K562 (cell line): ENCODE measurements at regions not wholly inside any gene's neighbourhood (a gene's known extent, or its start where the extent isn't known, plus 50 kb on each side); places are given as distances from the start of the nearest gene placed in this dataset.

Experiments used
- ATAC-seq: fragments of 200-7000 bp; cut with Tn5 transposase; 3 replicates; pipeline ENCODE4 v1.9.1; 2020; ENCODE audit warnings: moderate library complexity
- BruUV-seq: library from RNA; stranded (reverse); fragments of 400-500 nt; replicated peaks from 2 replicates; lab custom pipeline; 2021; lab: Mats Ljungman, UMichigan
- CTCF ChIA-PET: fragments of 300-600 bp; formaldehyde crosslinking; extraction: SDS; loops from one replicate; lab custom pipeline; 2021; ENCODE audit warnings: low intra/inter-chr PET ratio; lab: Yijun Ruan, JAX
- POLR2A ChIA-PET: fragments of 300-600, 350-650 bp; sonication (Branson Sonifier 250); formaldehyde crosslinking; extraction: SDS; loops from one replicate; lab custom pipeline; 2021; ENCODE audit warnings: antibody characterized with exemption, inconsistent platforms; lab: Yijun Ruan, JAX
- DNase-seq, 4 experiments: peaks; one replicate each; pipeline versions ENCODE4 v3.0.0 to v3.0.0-alpha.2; 2011 to 2018; ENCODE audit warnings: low spot score in 3 of 4, mixed read lengths in 3 of 4; ENCODE audit errors: extremely low read depth in 1 of 4
- FAIRE-seq: peaks from 2 replicates; lab custom pipeline; 2011; peaks lifted over from hg19 to GRCh38; lab: Jason Lieb, UNC
- H2AFZ ChIP-seq: 2 replicates; pipeline ENCODE4 v1.6.0; 2011; ENCODE audit warnings: low read depth, low read length, control low read depth, inconsistent platforms
- H3K27ac ChIP-seq: fragments of 200-600 bp; 3 replicates; pipeline ENCODE4 v1.8.0; 2011; ENCODE audit warnings: low read depth, mild to moderate bottlenecking, control low read depth, inconsistent platforms, low read length, moderate library complexity, mixed read lengths; ENCODE audit errors: extremely low read depth
- H3K27me3 ChIP-seq, 2 experiments: fragments of 300-600 bp in 1 of 2; 2 replicates in 1 of 2; 3 replicates in 1 of 2; pipeline versions ENCODE4 v1.6.0 to v1.8.0; 2011; ENCODE audit warnings: inconsistent platforms in 2 of 2, low read length in 2 of 2, mild to moderate bottlenecking in 1 of 2, mixed read lengths in 1 of 2, moderate library complexity in 1 of 2; ENCODE audit not compliant: control insufficient read depth in 2 of 2, insufficient read depth in 2 of 2
- H3K36me3 ChIP-seq: fragments of 300-600 bp; 3 replicates; pipeline ENCODE4 v1.8.0; 2011; ENCODE audit warnings: mild to moderate bottlenecking, low read length, inconsistent platforms; ENCODE audit not compliant: control insufficient read depth, insufficient read depth
- H3K4me1 ChIP-seq, 2 experiments: fragments of 200-600 bp in 1 of 2; replicated peaks in 1 of 2; 2 replicates in 1 of 2; 3 replicates in 1 of 2; pipeline versions ENCODE4 v1.5.1 to v1.8.0; 2011; ENCODE audit warnings: inconsistent platforms in 2 of 2, low read length in 2 of 2, mild to moderate bottlenecking in 1 of 2, mixed read lengths in 1 of 2, moderate library complexity in 1 of 2; ENCODE audit not compliant: control insufficient read depth in 2 of 2, insufficient read depth in 2 of 2
- H3K4me2 ChIP-seq: 2 replicates; pipeline ENCODE4 v1.6.1; 2011; ENCODE audit warnings: low read length, control low read depth, inconsistent platforms, mixed read lengths; ENCODE audit not compliant: insufficient read depth
- H3K4me3 ChIP-seq: fragments of 200-600 bp; sonication (generic), shearing (Covaris generic); 2 replicates; pipeline ENCODE4 v1.5.1; 2016; ENCODE audit warnings: control low read depth, inconsistent platforms
- H3K79me2 ChIP-seq: fragments of 200-600 bp; 3 replicates; pipeline ENCODE4 v1.8.0; 2011; ENCODE audit warnings: low read length, inconsistent platforms; ENCODE audit not compliant: control insufficient read depth, insufficient read depth
- H3K9ac ChIP-seq, 2 experiments: 2 replicates each; pipeline versions ENCODE4 v1.6.0 to v1.6.1; 2011; ENCODE audit warnings: low read depth in 2 of 2, low read length in 2 of 2, control low read depth in 1 of 2, inconsistent platforms in 1 of 2, mild to moderate bottlenecking in 1 of 2, mixed read lengths in 1 of 2; ENCODE audit not compliant: insufficient read depth in 1 of 2
- H3K9me1 ChIP-seq: one replicate; pipeline ENCODE4 v1.6.0; 2011; ENCODE audit warnings: inconsistent platforms, mild to moderate bottlenecking, low read length, moderate library complexity; ENCODE audit not compliant: control insufficient read depth, insufficient read depth
- H3K9me3 ChIP-seq: replicated peaks from 2 replicates; pipeline ENCODE4 v1.5.1; 2011; ENCODE audit warnings: low read depth, low read length, inconsistent platforms; ENCODE audit not compliant: control insufficient read depth, insufficient read depth
- H4K20me1 ChIP-seq: replicated peaks from 2 replicates; pipeline ENCODE4 v1.6.1; 2011; ENCODE audit warnings: low read length, inconsistent platforms, mixed read lengths; ENCODE audit not compliant: control insufficient read depth, insufficient read depth
- ATF6 ChIP-seq: sonication (generic); formaldehyde crosslinking; IDR thresholded peaks from 2 replicates; pipeline ENCODE4 v1.4.0; 2020; ENCODE audit warnings: mild to moderate bottlenecking, missing genetic modification reagents
- NFE2L1 ChIP-seq: fragments of 450-650 bp; IDR thresholded peaks from 2 replicates; pipeline ENCODE4 v1.6.1; 2016; ENCODE audit warnings: missing genetic modification characterization, low read depth, mild to moderate bottlenecking, missing compliant biosample characterization, moderate library complexity, borderline replicate concordance
- OTX1 ChIP-seq: fragments of 450-650 bp; formaldehyde crosslinking; IDR thresholded peaks from 2 replicates; pipeline ENCODE4 v1.4.0; 2022; ENCODE audit warnings: mild to moderate bottlenecking
- POU5F1 ChIP-seq: fragments of 150-350 bp; IDR thresholded peaks from 2 replicates; pipeline ENCODE4 v1.6.1; 2014; ENCODE audit warnings: borderline replicate concordance, low read length, low read depth, mild to moderate bottlenecking; ENCODE audit not compliant: partially characterized antibody
- PTRF ChIP-seq: fragments of 450-650 bp; IDR thresholded peaks from 2 replicates; pipeline ENCODE4 v1.6.1; 2016; ENCODE audit warnings: mild to moderate bottlenecking, missing genetic modification characterization, missing compliant biosample characterization
- RNF219 ChIP-seq: fragments of 250-450 bp; sonication (Bioruptor Pico); IDR thresholded peaks from 2 replicates; pipeline ENCODE4 v1.5.0; 2022; ENCODE audit warnings: mild to moderate bottlenecking
- SOX6 ChIP-seq: fragments of 450-650 bp; IDR thresholded peaks from 2 replicates; pipeline ENCODE4 v1.6.1; 2014; ENCODE audit warnings: mild to moderate bottlenecking
- ZKSCAN1 ChIP-seq: fragments of 150-350 bp; IDR thresholded peaks from 2 replicates; pipeline ENCODE4 v1.6.1; 2016; ENCODE audit warnings: low read depth, low read length
- ZNF24 ChIP-seq: fragments of 450-650 bp; IDR thresholded peaks from 2 replicates; pipeline ENCODE4 v1.6.1; 2016
- ZNF407 ChIP-seq: fragments of 450-650 bp; IDR thresholded peaks from 2 replicates; pipeline ENCODE4 v1.6.1; 2016; ENCODE audit warnings: low read depth
- WGBS: fragments of 100-300 bp; shearing (Covaris generic); methylation state at CpG from one replicate; pipeline ENCODE4 v1.1.6; 2016; ENCODE audit warnings: low coverage, mixed read lengths; ENCODE audit not compliant: insufficient coverage; ENCODE audit errors: missing lambda C conversion rate; 5-methylcytosine and 5-hydroxymethylcytosine counted together
- in situ Hi-C: fragments of 300-500 bp; cut with MboI; formaldehyde crosslinking; loops from 4 replicates; pipeline ENCODE4 v1.15.0; 2018; ENCODE audit warnings: inconsistent platforms, mixed read lengths
- intact Hi-C: fragments of 100-400 bp; cut with micrococcal nuclease; formaldehyde crosslinking; loops from 2 replicates; pipeline ENCODE4 v1.14.2; 2022

- Histone ChIP-seq H3K79me2 (no peaks in the 10 kb centered on the region), H3K27ac (no peak overlapping the region)
- TF ChIP-seq ZNF24 (no peak), SOX6 (no peak), ZNF407 (no peak), PTRF (tag) (no peak), ATF6 (CRISPR knock-in tag) (no peak), ZKSCAN1 (no peak), OTX1 (no peak), RNF219 (no peak), NFE2L1 (no peak), POU5F1 (no peak)
- TF ChIP-seq, all 486 proteins: peak for 0
- WGBS = 2% methylated on average over 3 of the region's 3 CpGs
- intact Hi-C loops = no loop called here
- in situ Hi-C loops = no loop called here
- H2AFZ ChIP-seq = no peak overlapping the region
- H3K9me3 ChIP-seq = no peaks in the 10 kb centered on the region
- no TSS peak for BruUV-seq
- no peaks in the 10 kb centered on the region for H3K4me1 ChIP-seq
- ATAC-seq (no peak), DNase-seq (no peak), FAIRE-seq (no peak)
- ChIA-PET POLR2A (no interaction called here), CTCF (no interaction called here)
- H3K27me3 ChIP-seq = no peaks in the 10 kb centered on the region
- H3K4me2 ChIP-seq = no peak overlapping the region
- no peaks in the 10 kb centered on the region for H3K9me1 ChIP-seq
- no peak overlapping the region for H3K4me3 ChIP-seq
- no peak overlapping the region for H3K9ac ChIP-seq
- no peaks in the 10 kb centered on the region for H3K36me3 ChIP-seq
- H4K20me1 ChIP-seq = no peaks in the 10 kb centered on the region
These were observed 704.4 kb upstream of the CELF2 start for GRCh38 chr10:10313149-10313835.
